ENCODE measurements at regions not wholly inside any gene's neighbourhood (a gene's known extent, or its start where the extent isn't known, plus 50 kb on each side); places are given as distances from the start of the nearest gene placed in this dataset.
"Not testable (repeated sequence)": the region's sequence is repeated elsewhere in the genome, so short reads cannot be mapped to it uniquely, and the experiment has no call there.

GRCh38 chr5:167939686-167940085 is 351.8 kb upstream of the WWC1 start (continued):
- TF ChIP-seq, protein P1, sequence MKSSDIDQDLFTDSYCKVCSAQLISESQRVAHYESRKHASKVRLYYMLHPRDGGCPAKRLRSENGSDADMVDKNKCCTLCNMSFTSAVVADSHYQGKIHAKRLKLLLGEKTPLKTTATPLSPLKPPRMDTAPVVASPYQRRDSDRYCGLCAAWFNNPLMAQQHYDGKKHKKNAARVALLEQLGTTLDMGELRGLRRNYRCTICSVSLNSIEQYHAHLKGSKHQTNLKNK (CRISPR knock-in tag; IDR thresholded peaks at IDR 0.05), result no peak
- TF ChIP-seq IRF1 (CRISPR knock-in tag; IDR thresholded peaks at IDR 0.05), result no peak

- Mint-ChIP-seq H3K27ac (no peak overlapping the region), H3K4me3 (no peak overlapping the region)
- DNase-seq (ENCODE audit: low spot score), result no peak
Observed at GRCh38 chr5:167940911-167941310, 350.5 kb upstream of the WWC1 start.

DNA sequence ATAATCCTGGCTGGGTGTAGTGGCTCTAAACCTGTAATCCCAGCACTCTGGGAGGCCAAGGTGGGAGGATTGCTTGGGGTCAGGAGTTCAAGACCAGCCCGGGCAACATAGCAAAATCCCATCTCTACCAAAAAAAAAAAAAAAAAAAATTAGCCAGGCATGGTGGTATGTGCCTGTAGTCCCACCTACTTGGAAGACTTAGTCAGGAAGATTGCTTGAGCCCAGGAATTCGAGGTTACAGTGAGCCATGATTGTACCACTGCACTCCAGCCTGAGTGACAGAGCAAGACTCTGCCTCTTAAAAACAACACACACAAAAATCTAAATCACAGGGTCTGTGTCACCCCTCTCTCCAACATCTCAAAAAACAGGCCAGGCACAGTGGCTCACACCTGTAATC is 349.9 kb upstream of the WWC1 start:
- not testable (repeated sequence) for H3K4me3 Mint-ChIP-seq; H3K27me3 Mint-ChIP-seq (ENCODE audit: low read depth)

More at GRCh38 chr5:167940911-167941310, 350.5 kb upstream of the WWC1 start:
- Mint-ChIP-seq H3K9me3 (no peaks in the 10 kb centered on the region), H3K36me3 (no peaks in the 10 kb centered on the region), H3K4me1 (peaks cover 5% of the 10 kb centered on the region), H3K27me3 (ENCODE audit: low read depth) (no peaks in the 10 kb centered on the region)
- CTCF ChIA-PET, result no interaction called here
- no peak for ATAC-seq
- TF ChIP-seq ELF4 (CRISPR knock-in tag; IDR thresholded peaks at IDR 0.05; ENCODE audit: low read depth), result no peak
- POLR2A ChIA-PET, result no interaction called here

DNA sequence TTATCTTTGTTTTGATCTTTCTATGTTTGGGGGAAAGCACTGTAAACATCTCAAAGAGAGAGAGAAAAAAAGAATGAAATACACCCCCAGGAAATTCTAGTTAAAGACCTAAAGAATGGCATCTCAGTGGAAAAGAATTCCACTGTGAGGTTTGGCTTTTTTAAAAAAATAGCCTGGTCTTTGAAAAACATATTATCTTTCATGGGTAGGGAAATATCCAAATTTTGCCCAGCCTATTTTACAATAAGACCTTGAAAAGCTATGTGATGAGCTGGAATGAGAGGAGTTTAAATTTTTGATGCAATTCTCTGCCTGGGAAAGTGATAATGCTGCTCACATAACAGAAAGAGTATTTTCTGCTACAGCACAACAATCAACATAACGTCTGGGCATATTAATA is 348.1 kb upstream of the WWC1 start:
- TF ChIP-seq, protein P2, sequence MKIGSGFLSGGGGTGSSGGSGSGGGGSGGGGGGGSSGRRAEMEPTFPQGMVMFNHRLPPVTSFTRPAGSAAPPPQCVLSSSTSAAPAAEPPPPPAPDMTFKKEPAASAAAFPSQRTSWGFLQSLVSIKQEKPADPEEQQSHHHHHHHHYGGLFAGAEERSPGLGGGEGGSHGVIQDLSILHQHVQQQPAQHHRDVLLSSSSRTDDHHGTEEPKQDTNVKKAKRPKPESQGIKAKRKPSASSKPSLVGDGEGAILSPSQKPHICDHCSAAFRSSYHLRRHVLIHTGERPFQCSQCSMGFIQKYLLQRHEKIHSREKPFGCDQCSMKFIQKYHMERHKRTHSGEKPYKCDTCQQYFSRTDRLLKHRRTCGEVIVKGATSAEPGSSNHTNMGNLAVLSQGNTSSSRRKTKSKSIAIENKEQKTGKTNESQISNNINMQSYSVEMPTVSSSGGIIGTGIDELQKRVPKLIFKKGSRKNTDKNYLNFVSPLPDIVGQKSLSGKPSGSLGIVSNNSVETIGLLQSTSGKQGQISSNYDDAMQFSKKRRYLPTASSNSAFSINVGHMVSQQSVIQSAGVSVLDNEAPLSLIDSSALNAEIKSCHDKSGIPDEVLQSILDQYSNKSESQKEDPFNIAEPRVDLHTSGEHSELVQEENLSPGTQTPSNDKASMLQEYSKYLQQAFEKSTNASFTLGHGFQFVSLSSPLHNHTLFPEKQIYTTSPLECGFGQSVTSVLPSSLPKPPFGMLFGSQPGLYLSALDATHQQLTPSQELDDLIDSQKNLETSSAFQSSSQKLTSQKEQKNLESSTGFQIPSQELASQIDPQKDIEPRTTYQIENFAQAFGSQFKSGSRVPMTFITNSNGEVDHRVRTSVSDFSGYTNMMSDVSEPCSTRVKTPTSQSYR (CRISPR knock-in tag; IDR thresholded peaks at IDR 0.05), result no peak
- Mint-ChIP-seq H3K4me3 (no peak overlapping the region), H3K36me3 (no peaks in the 10 kb centered on the region), H3K4me1 (peaks cover 5% of the 10 kb centered on the region), H3K27me3 (ENCODE audit: low read depth) (no peaks in the 10 kb centered on the region), H3K9me3 (no peaks in the 10 kb centered on the region), H3K27ac (no peak overlapping the region)
- DNase-seq (ENCODE audit: low spot score), result no peak
- no peak for ATAC-seq
- CTCF ChIA-PET, result no interaction called here
- POLR2A ChIA-PET, result no interaction called here

More for the DNA sequence above, 349.9 kb upstream of the WWC1 start:
- H3K36me3 Mint-ChIP-seq; H3K4me1 Mint-ChIP-seq; DNase-seq (ENCODE audit: low spot score); POLR2A ChIA-PET; H3K27ac Mint-ChIP-seq; CTCF ChIA-PET; H3K9me3 Mint-ChIP-seq; ATAC-seq: not testable (repeated sequence)

GRCh38 chr5:167944121-167944852 is 347.2 kb upstream of the WWC1 start:
- ATAC-seq (no peak), DNase-seq (ENCODE audit: low spot score) (no peak)
- ChIA-PET CTCF (interaction anchor here (0.9 kb wide), 1 partner anchor 20 kb away, joined by 3 read pairs; no protein-coding TSS in a partner anchor), POLR2A (interaction anchor here (0.5 kb wide), 1 partner anchor 459 kb away, joined by 3 read pairs; no protein-coding TSS in a partner anchor)
- Mint-ChIP-seq H3K36me3 (no peaks in the 10 kb centered on the region), H3K4me1 (peaks cover 5% of the 10 kb centered on the region), H3K27me3 (ENCODE audit: low read depth) (no peaks in the 10 kb centered on the region), H3K4me3 (no peak overlapping the region), H3K27ac (no peak overlapping the region), H3K9me3 (no peaks in the 10 kb centered on the region)
- TF ChIP-seq JAZF1 (CRISPR knock-in tag; IDR thresholded peaks at IDR 0.05) (no peak), FOXK1 (CRISPR knock-in tag; IDR thresholded peaks at IDR 0.05) (no peak), MYBL2 (CRISPR knock-in tag; IDR thresholded peaks at IDR 0.05) (no peak), MLX (CRISPR knock-in tag; IDR thresholded peaks at IDR 0.05) (no peak), E2F4 (CRISPR knock-in tag; IDR thresholded peaks at IDR 0.05; ENCODE audit: borderline replicate concordance, low read depth) (no peak), OVOL2 (CRISPR knock-in tag; IDR thresholded peaks at IDR 0.05; ENCODE audit: borderline replicate concordance) (no peak), CREM (CRISPR knock-in tag; IDR thresholded peaks at IDR 0.05) (no peak)
- TF ChIP-seq, protein P3, sequence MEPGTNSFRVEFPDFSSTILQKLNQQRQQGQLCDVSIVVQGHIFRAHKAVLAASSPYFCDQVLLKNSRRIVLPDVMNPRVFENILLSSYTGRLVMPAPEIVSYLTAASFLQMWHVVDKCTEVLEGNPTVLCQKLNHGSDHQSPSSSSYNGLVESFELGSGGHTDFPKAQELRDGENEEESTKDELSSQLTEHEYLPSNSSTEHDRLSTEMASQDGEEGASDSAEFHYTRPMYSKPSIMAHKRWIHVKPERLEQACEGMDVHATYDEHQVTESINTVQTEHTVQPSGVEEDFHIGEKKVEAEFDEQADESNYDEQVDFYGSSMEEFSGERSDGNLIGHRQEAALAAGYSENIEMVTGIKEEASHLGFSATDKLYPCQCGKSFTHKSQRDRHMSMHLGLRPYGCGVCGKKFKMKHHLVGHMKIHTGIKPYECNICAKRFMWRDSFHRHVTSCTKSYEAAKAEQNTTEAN (CRISPR knock-in tag; IDR thresholded peaks at IDR 0.05), result no peak
- TF ChIP-seq, protein P4, sequence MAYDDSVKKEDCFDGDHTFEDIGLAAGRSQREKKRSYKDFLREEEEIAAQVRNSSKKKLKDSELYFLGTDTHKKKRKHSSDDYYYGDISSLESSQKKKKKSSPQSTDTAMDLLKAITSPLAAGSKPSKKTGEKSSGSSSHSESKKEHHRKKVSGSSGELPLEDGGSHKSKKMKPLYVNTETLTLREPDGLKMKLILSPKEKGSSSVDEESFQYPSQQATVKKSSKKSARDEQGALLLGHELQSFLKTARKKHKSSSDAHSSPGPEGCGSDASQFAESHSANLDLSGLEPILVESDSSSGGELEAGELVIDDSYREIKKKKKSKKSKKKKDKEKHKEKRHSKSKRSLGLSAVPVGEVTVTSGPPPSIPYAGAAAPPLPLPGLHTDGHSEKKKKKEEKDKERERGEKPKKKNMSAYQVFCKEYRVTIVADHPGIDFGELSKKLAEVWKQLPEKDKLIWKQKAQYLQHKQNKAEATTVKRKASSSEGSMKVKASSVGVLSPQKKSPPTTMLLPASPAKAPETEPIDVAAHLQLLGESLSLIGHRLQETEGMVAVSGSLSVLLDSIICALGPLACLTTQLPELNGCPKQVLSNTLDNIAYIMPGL (CRISPR knock-in tag; IDR thresholded peaks at IDR 0.05), result no peak
- TF ChIP-seq, protein P2 (CRISPR knock-in tag; IDR thresholded peaks at IDR 0.05), result no peak
